ENCODE measurements at regions not wholly inside any gene's neighbourhood (a gene's known extent, or its start where the extent isn't known, plus 50 kb on each side); places are given as distances from the start of the nearest gene placed in this dataset.

DNA sequence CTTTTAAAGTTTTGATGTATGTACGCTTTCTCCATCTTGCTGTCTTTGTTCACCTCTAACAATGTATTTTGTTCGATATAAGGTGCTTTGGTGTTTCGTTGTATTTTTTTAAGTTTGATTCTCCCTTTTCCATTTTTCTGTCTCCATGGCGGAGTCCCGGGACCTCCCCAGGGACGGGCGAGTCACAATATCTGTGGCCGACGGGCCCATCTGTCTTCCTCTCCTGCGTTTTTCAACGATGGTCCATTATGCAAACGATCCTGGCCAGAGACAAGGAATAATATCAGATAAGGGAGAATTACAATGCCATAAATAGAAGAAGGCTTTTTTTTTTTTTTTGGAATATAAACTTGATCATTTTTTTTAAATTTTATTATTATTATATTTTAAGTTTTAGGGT lies 112.3 kb upstream of the SHOX start:
- H3K9me3 ChIP-seq, result peaks cover 0 to 6% (median 0%) of the 10 kb centered on the region in 12 donors
- H3K4me3 ChIP-seq, result no peak overlapping the region
- no peak for ATAC-seq
- WGBS, 4 donors, result 73 to 78% (median 76%) methylated on average over 12 of the region's 12 CpGs
- H3K27me3 ChIP-seq, result peaks cover 0 to 16% (median 0%) of the 10 kb centered on the region in 9 donors
- no peaks in the 10 kb centered on the region for H3K36me3 ChIP-seq
- TF ChIP-seq POLR2A (IDR thresholded peaks at IDR 0.05) (no peak), CTCF (IDR thresholded peaks at IDR 0.05) (no peak)
- H3K4me1 ChIP-seq, result no peaks in the 10 kb centered on the region
- DNase-seq, result no peak
- H3K27ac ChIP-seq, result no peak overlapping the region
- intact Hi-C loops (cut with DNase I), result no loop called here

GRCh38 chrX:519741-520140 lies 110.8 kb upstream of the SHOX start:
- Histone ChIP-seq H3K9me3 (peaks cover 0 to 6% (median 0%) of the 10 kb centered on the region in 12 donors), H3K27me3 (peaks cover 0 to 16% (median 0%) of the 10 kb centered on the region in 9 donors), H3K36me3 (no peaks in the 10 kb centered on the region), H3K27ac (no peak overlapping the region), H3K4me3 (no peak overlapping the region), H3K4me1 (no peaks in the 10 kb centered on the region)
- ATAC-seq (no peak), DNase-seq (no peak)
- no peak for TF ChIP-seq POLR2A (IDR thresholded peaks at IDR 0.05)
- intact Hi-C loops (cut with DNase I), result no loop called here
- 24 to 48% (median 41%) methylated on average over 9 of the region's 9 CpGs for WGBS, 4 donors

DNA sequence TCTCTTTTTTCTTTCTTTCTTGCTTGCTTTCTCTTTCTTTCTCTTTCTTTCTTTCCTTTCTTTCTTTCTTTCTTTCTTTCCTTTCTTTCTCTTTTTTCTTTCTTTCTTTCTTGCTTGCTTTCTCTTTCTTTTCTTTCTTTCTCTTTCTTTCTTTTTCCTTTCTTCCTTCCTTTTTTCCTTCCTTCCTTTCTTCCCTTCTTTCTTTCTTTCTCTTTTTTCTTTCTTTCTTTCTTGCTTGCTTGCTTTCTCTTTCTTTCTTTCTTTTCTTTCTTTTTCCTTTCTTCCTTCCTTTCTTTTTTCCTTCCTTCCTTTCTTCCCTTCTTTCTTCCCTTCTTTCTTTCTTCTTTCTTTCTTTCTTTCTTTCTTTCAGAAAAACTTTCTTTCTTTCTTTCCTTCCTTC lies 108.1 kb upstream of the SHOX start:
- Histone ChIP-seq H3K4me1 (no peaks in the 10 kb centered on the region), H3K27me3 (peaks cover 0 to 7% (median 0%) of the 10 kb centered on the region in 9 donors), H3K27ac (no peak overlapping the region), H3K36me3 (no peaks in the 10 kb centered on the region), H3K4me3 (no peak overlapping the region), H3K9me3 (peaks cover 0 to 13% (median 2%) of the 10 kb centered on the region in 12 donors)
- ATAC-seq (no peak), DNase-seq (no peak)
- intact Hi-C loops (cut with DNase I), result no loop called here
- TF ChIP-seq CTCF (IDR thresholded peaks at IDR 0.05), result no peak
- no peak for TF ChIP-seq POLR2A (IDR thresholded peaks at IDR 0.05)

- intact Hi-C loops (cut with DNase I), result no loop called here
- peaks cover 0 to 13% (median 2%) of the 10 kb centered on the region in 12 donors for H3K9me3 ChIP-seq
- H3K36me3 ChIP-seq, result no peaks in the 10 kb centered on the region
- no peak overlapping the region for H3K4me3 ChIP-seq
- WGBS, 4 donors, result 82 to 90% (median 89%) methylated on average over 8 of the region's 8 CpGs
- no peaks in the 10 kb centered on the region for H3K27me3 ChIP-seq
- no peak for ATAC-seq
- no peak overlapping the region for H3K27ac ChIP-seq
- no peaks in the 10 kb centered on the region for H3K4me1 ChIP-seq
- DNase-seq, result no peak
- TF ChIP-seq CTCF (IDR thresholded peaks at IDR 0.05), result no peak
These were observed 105.5 kb upstream of the SHOX start for GRCh38 chrX:525134-525533.
